CD4-positive, CD25-positive, alpha-beta regulatory T cell (primary cell): ENCODE measurements at regions not wholly inside any gene's neighbourhood (a gene's known extent, or its start where the extent isn't known, plus 50 kb on each side); places are given as distances from the start of the nearest gene placed in this dataset.

Experiments used
- ATAC-seq, 2 donors: fragments of 150-1000 bp; cut with Tn5 transposase; one replicate each; pipeline ENCODE4 v1.10.0; 2021; ENCODE audit warnings: low read depth in 2 of 2, moderate number of reproducible peaks in 2 of 2, moderate library complexity in 1 of 2
- DNase-seq, 3 donors: peaks; one replicate each; pipeline versions ENCODE4 v3.0.0 to v3.0.0-alpha.2; 2012 to 2022; ENCODE audit warnings: mixed read lengths in 1 of 3
- H3K27ac ChIP-seq: one replicate; pipeline ENCODE4 v1.7.0; 2013; ENCODE audit warnings: mild to moderate bottlenecking, low read length; ENCODE audit not compliant: insufficient read depth, poor library complexity, severe bottlenecking
- H3K27me3 ChIP-seq: one replicate; pipeline ENCODE4 v1.7.0; 2013; ENCODE audit warnings: low read length; ENCODE audit not compliant: control insufficient read depth, insufficient read depth
- H3K36me3 ChIP-seq: one replicate; pipeline ENCODE4 v1.7.0; 2013; ENCODE audit warnings: mild to moderate bottlenecking, low read length, moderate library complexity; ENCODE audit not compliant: control insufficient read depth, insufficient read depth
- H3K4me1 ChIP-seq: 2 replicates; pipeline ENCODE4 v1.7.0; 2013; ENCODE audit warnings: mild to moderate bottlenecking, low read length; ENCODE audit not compliant: insufficient read depth, control insufficient read depth, poor library complexity, severe bottlenecking
- H3K4me3 ChIP-seq: one replicate; pipeline ENCODE4 v1.7.0; 2013; ENCODE audit warnings: low read depth, mild to moderate bottlenecking, low read length, moderate library complexity
- H3K9me3 ChIP-seq, 2 experiments: 1 replicate in 1 of 2; 2 replicates in 1 of 2; pipeline ENCODE4 v1.7.0; 2013; ENCODE audit warnings: low read length in 2 of 2, mild to moderate bottlenecking in 1 of 2, moderate library complexity in 1 of 2; ENCODE audit not compliant: control insufficient read depth in 2 of 2
- H3K27ac Mint-ChIP-seq, 3 donors: one replicate each; pipeline ENCODE4 v1.8.0; 2020 to 2022; ENCODE audit warnings: mild to moderate bottlenecking in 3 of 3, mixed read lengths in 3 of 3, moderate library complexity in 2 of 3
- H3K27me3 Mint-ChIP-seq: one replicate; pipeline ENCODE4 v1.8.0; 2022; ENCODE audit warnings: mild to moderate bottlenecking, mixed read lengths
- H3K36me3 Mint-ChIP-seq: one replicate; pipeline ENCODE4 v1.8.0; 2020; ENCODE audit warnings: mixed read lengths
- H3K4me1 Mint-ChIP-seq, 4 donors: one replicate each; pipeline ENCODE4 v1.8.0; 2020 to 2022; ENCODE audit warnings: mixed read lengths in 4 of 4, mild to moderate bottlenecking in 1 of 4
- H3K4me3 Mint-ChIP-seq, 4 donors: one replicate each; pipeline ENCODE4 v1.8.0; 2020 to 2022; ENCODE audit warnings: mild to moderate bottlenecking in 4 of 4, mixed read lengths in 4 of 4, moderate library complexity in 3 of 4
- H3K9me3 Mint-ChIP-seq, 7 donors: one replicate each; pipeline ENCODE4 v1.8.0; 2020 to 2022; ENCODE audit warnings: mixed read lengths in 7 of 7, mild to moderate bottlenecking in 3 of 7, moderate library complexity in 2 of 7

DNA sequence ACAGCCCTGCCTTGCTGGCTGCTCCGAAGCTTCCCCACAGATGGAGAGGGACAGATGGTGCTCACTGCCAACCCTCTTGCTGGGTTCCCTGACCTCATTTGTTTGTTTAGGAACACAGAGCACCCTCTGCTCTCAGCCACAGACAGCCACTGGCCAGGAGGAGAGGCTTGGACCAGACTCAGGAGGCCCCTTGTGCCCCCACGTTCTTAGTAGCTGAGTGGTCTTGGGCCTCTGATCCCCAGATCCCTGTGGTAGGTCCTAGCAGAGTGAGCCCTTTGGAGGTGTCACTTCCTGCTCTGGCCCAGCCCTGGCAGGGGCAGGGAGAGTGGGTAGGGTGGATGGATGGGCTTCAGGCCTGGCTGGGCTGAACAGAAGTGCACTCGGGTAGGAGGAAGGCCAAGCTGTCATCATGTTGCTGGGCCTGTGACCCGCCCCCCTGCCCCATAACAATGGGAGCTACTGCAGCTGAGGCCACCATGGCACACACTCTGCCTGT lies 84.0 kb downstream of the DHCR7 start:
- H3K27me3 Mint-ChIP-seq: no peaks in the 10 kb centered on the region
- no peaks in the 10 kb centered on the region for H3K27me3 ChIP-seq
- ATAC-seq (no peak), DNase-seq (no peak)
- H3K9me3 Mint-ChIP-seq: peaks cover 0 to 1% (median 0%) of the 10 kb centered on the region in 7 donors
- no peak overlapping the region for H3K27ac ChIP-seq
- no peak overlapping the region for H3K4me3 Mint-ChIP-seq
- H3K27ac Mint-ChIP-seq: no peak overlapping the region
- no peaks in the 10 kb centered on the region for H3K9me3 ChIP-seq
- H3K4me1 ChIP-seq: no peaks in the 10 kb centered on the region
- H3K4me3 ChIP-seq: no peak overlapping the region
- no peaks in the 10 kb centered on the region for H3K4me1 Mint-ChIP-seq
- no peaks in the 10 kb centered on the region for H3K36me3 ChIP-seq
- no peaks in the 10 kb centered on the region for H3K36me3 Mint-ChIP-seq

DNA sequence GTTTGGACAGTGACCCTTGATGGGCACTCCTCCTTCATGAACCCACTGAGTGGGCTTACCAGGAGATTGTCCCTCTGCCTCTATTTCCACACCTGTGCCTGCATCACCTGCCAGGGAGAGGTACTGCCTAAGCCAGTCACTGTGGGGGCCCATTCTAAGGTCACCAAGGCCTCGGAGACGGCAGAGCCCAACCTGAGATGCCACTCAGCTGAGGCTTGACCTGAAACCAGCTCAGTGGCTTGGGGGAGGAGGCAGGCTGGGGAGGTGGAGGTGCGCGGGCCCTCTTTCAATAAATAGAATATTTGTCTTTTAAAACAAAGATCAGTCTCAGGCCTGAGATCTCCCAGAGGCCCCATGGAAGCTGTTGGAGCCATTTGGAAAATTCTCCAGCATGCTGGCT lies 84.5 kb downstream of the DHCR7 start:
- H3K4me1 Mint-ChIP-seq: no peaks in the 10 kb centered on the region
- Histone ChIP-seq H3K4me3 (no peak overlapping the region), H3K4me1 (no peaks in the 10 kb centered on the region), H3K9me3 (no peaks in the 10 kb centered on the region), H3K36me3 (no peaks in the 10 kb centered on the region), H3K27me3 (no peaks in the 10 kb centered on the region), H3K27ac (no peak overlapping the region)
- ATAC-seq (no peak), DNase-seq (no peak)
- no peak overlapping the region for H3K27ac Mint-ChIP-seq
- peaks cover 0 to 1% (median 0%) of the 10 kb centered on the region in 7 donors for H3K9me3 Mint-ChIP-seq
- H3K27me3 Mint-ChIP-seq: no peaks in the 10 kb centered on the region
- no peak overlapping the region for H3K4me3 Mint-ChIP-seq
- no peaks in the 10 kb centered on the region for H3K36me3 Mint-ChIP-seq

DNA sequence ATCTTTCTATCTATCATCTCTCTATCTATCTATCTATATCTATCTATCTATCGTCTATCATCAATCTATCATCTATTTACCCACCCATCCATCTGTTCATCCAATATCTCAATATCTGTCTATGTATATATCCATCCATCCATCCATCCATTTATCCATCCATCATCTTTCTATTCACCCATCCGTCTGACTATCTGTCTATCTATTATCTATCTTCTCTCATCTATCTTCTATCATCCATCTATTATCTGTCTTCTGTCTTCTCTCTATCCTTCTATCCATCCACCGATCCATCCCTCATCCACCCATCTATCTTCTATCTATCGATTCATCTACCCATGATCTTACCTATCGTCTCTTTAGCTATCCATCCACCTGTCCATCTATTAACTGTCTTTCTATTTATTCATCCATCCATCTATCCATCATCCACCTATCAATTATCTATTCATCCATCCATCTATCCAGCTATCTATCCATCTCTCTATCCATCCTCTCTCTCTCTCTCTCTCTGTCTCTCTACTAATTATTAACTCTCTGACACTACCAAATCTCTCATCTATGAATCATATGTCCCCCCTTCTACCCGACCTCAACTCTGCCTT lies 89.1 kb downstream of the DHCR7 start:
- Mint-ChIP-seq H3K36me3 (no peaks in the 10 kb centered on the region), H3K27ac (no peak overlapping the region), H3K4me3 (peak overlapping the region in 1 of 4 donors; percentile 1), H3K27me3 (no peaks in the 10 kb centered on the region), H3K4me1 (no peaks in the 10 kb centered on the region), H3K9me3 (no peaks in the 10 kb centered on the region)
- H3K36me3 ChIP-seq: no peaks in the 10 kb centered on the region
- no peak overlapping the region for H3K27ac ChIP-seq
- H3K9me3 ChIP-seq: no peaks in the 10 kb centered on the region
- ATAC-seq: no peak
- no peaks in the 10 kb centered on the region for H3K27me3 ChIP-seq
- no peaks in the 10 kb centered on the region for H3K4me1 ChIP-seq
- no peak for DNase-seq
- H3K4me3 ChIP-seq: no peak overlapping the region

DNA sequence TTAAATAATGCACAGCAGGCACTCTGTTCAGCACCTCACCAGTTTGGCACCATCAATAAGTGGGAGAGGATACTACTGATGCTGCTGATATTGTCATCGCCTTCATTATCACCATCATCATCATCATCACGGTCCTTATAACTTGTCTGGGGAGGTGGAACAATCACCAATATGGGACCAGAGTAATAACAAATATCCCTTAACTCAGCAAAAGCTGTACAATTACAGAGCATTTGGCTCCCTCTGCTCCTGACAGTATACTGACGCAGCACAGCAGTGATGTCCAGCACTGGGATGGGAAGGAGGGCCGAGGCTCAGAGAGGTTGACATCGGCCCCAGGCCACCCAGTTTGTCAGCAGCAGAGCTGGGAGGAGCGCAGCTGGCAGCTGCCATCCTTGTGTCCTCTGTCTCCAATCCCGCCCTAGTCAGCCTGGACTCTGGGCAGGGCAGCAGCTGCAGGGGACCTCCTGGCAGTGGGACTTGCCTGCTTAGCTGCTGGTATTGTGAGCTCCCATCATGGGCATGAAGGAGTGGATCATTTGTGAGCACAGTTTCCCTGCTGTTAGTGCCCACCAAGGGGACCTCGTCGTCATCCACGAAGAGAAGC lies 90.0 kb downstream of the DHCR7 start:
- no peaks in the 10 kb centered on the region for H3K9me3 ChIP-seq
- Mint-ChIP-seq H3K27me3 (no peaks in the 10 kb centered on the region), H3K9me3 (no peaks in the 10 kb centered on the region), H3K27ac (no peak overlapping the region), H3K36me3 (no peaks in the 10 kb centered on the region), H3K4me1 (no peaks in the 10 kb centered on the region), H3K4me3 (no peak overlapping the region)
- H3K27me3 ChIP-seq: no peaks in the 10 kb centered on the region
- H3K4me1 ChIP-seq: no peaks in the 10 kb centered on the region
- ATAC-seq (no peak), DNase-seq (no peak)
- no peaks in the 10 kb centered on the region for H3K36me3 ChIP-seq
- no peak overlapping the region for H3K4me3 ChIP-seq
- no peak overlapping the region for H3K27ac ChIP-seq

DNA sequence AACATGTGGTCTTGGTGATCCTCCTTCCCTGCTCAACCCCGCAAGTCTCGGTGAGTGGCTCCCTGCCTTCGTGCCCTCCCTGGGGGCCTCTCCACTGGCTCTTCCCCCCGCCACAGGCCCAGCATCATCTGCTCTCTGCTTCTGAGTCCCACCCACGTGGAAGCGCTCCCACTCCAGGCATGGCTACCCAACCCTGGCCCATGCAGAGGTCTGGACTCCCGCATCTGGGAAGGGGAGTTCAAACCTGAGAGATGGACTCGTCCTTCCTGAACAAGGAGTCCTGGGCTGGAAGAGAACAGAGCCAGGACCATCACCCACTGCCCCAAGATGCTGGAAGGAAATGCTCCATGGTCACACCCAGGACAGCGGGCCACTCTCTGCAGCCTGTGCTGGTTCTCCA lies 90.8 kb downstream of the DHCR7 start:
- Mint-ChIP-seq H3K4me1 (no peaks in the 10 kb centered on the region), H3K4me3 (no peak overlapping the region), H3K9me3 (peaks cover 0 to 6% (median 0%) of the 10 kb centered on the region in 7 donors), H3K27ac (no peak overlapping the region), H3K36me3 (no peaks in the 10 kb centered on the region), H3K27me3 (no peaks in the 10 kb centered on the region)
- ATAC-seq: no peak
- Histone ChIP-seq H3K36me3 (no peaks in the 10 kb centered on the region), H3K4me3 (no peak overlapping the region), H3K4me1 (no peaks in the 10 kb centered on the region), H3K9me3 (no peaks in the 10 kb centered on the region), H3K27me3 (no peaks in the 10 kb centered on the region), H3K27ac (no peak overlapping the region)
- DNase-seq: no peak

DNA sequence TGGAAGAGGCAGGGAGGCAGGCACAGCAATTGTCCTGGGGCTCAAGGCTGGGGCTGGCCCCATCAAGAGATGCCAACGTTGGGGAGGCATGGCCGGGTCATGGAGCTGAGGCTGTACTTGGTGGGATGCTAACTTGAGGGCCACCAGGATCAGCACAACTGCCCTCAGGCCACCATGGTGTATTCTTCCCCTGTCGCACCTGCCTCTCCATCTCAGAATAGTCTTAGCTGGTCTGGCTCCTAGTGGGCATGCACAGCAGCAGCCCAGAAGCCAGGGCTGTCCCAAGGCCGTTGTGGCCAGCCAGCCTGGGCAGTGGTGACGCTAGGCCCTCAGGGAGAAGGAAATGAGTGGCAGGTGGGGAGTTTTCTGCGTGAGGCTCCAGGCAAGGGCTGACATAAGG lies 91.3 kb downstream of the DHCR7 start:
- no peak overlapping the region for H3K27ac Mint-ChIP-seq
- no peaks in the 10 kb centered on the region for H3K27me3 ChIP-seq
- H3K4me3 ChIP-seq: no peak overlapping the region
- no peak overlapping the region for H3K27ac ChIP-seq
- H3K9me3 ChIP-seq: no peaks in the 10 kb centered on the region
- ATAC-seq (no peak), DNase-seq (no peak)
- H3K4me3 Mint-ChIP-seq: no peak overlapping the region
- H3K4me1 Mint-ChIP-seq: no peaks in the 10 kb centered on the region
- no peaks in the 10 kb centered on the region for H3K36me3 Mint-ChIP-seq
- H3K9me3 Mint-ChIP-seq: peaks cover 0 to 6% (median 0%) of the 10 kb centered on the region in 7 donors
- H3K36me3 ChIP-seq: no peaks in the 10 kb centered on the region
- H3K27me3 Mint-ChIP-seq: no peaks in the 10 kb centered on the region
- no peaks in the 10 kb centered on the region for H3K4me1 ChIP-seq

DNA sequence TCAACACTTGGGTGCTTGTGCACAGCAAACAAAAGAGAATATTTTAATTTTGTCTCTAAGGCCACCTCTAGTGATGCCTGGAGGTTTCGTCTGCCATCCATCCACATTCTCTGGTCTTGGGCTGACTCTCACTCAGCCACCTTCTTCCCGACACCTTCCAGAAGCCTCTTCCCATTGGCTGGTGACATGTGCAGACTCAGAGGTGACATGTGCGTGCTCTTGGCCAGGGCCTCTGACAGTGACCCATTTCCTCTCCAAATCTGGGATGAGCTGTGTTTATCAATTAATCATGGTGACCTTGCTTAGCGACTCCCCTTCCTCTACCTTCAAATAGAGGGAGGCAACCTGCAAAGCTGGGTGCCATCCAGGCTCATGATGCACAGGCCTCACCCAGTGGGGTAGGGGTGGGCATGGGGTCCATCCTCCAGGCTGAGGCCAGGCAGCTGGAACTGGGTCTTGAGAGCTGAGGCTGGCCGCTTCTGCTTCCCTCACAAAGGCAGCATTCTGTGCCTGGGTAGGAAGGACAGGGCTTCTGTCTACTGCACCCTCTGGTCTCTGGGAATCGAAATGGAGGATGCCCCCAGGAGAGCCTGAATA lies 91.8 kb downstream of the DHCR7 start:
- Mint-ChIP-seq H3K27me3 (no peaks in the 10 kb centered on the region), H3K9me3 (peaks cover 0 to 6% (median 0%) of the 10 kb centered on the region in 7 donors), H3K4me3 (no peak overlapping the region), H3K36me3 (no peaks in the 10 kb centered on the region), H3K4me1 (no peaks in the 10 kb centered on the region), H3K27ac (no peak overlapping the region)
- H3K4me1 ChIP-seq: no peaks in the 10 kb centered on the region
- no peak overlapping the region for H3K4me3 ChIP-seq
- DNase-seq: no peak
- H3K27ac ChIP-seq: no peak overlapping the region
- no peak for ATAC-seq
- H3K9me3 ChIP-seq: no peaks in the 10 kb centered on the region
- no peaks in the 10 kb centered on the region for H3K27me3 ChIP-seq
- no peaks in the 10 kb centered on the region for H3K36me3 ChIP-seq

DNA sequence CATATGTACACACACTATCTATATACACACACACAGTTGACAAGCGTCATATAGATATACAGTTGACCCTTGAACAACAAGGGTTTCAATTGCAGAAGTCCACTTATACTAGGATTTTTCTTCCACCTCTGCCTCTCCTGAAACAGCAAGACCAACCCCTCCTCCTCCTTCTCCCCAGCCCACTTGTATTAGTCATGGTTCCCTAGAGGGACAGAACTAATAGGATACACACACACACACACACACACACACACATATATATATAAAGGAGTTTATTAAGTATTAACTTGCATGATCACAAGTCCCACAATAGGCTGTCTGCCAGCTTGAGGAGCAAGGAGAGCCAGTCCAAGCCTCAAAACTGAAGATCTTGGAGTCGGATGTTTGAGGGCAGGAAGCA lies 92.9 kb downstream of the DHCR7 start:
- H3K4me1 Mint-ChIP-seq: no peaks in the 10 kb centered on the region
- no peak overlapping the region for H3K4me3 Mint-ChIP-seq
- H3K27me3 Mint-ChIP-seq: no peaks in the 10 kb centered on the region
- H3K27ac Mint-ChIP-seq: no peak overlapping the region
- Histone ChIP-seq H3K27me3 (no peaks in the 10 kb centered on the region), H3K36me3 (no peaks in the 10 kb centered on the region), H3K27ac (no peak overlapping the region), H3K4me1 (no peaks in the 10 kb centered on the region), H3K4me3 (no peak overlapping the region), H3K9me3 (no peaks in the 10 kb centered on the region)
- no peaks in the 10 kb centered on the region for H3K36me3 Mint-ChIP-seq
- H3K9me3 Mint-ChIP-seq: peaks cover 0 to 6% (median 0%) of the 10 kb centered on the region in 7 donors
- ATAC-seq: no peak
- no peak for DNase-seq
